ENCODE measurements at regions not wholly inside any gene's neighbourhood (a gene's known extent, or its start where the extent isn't known, plus 50 kb on each side); places are given as distances from the start of the nearest gene placed in this dataset.

DNA sequence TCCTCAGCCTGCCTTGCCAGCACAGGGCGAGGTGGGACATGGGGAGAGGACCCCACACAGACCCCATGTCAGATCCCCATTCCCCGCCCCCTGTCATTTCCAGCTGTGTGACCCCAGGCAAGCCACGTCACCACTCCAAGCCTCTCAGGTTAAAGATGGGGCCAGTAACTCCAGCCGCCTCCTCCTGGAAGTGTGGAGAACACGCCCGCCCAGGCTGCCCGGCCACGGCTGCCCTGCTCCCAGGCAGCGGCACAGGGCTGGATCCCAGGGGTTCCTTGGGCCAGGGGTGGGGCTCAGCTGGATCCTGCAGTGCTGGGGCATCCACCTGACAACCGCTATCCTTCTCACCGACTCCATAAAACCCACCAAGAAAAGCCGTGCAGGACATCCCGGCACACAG is 86.1 kb downstream of the PDGFA start:
- no peak overlapping the region for H3K4me3 ChIP-seq (ENCODE audit: low read depth, low read length)

DNA sequence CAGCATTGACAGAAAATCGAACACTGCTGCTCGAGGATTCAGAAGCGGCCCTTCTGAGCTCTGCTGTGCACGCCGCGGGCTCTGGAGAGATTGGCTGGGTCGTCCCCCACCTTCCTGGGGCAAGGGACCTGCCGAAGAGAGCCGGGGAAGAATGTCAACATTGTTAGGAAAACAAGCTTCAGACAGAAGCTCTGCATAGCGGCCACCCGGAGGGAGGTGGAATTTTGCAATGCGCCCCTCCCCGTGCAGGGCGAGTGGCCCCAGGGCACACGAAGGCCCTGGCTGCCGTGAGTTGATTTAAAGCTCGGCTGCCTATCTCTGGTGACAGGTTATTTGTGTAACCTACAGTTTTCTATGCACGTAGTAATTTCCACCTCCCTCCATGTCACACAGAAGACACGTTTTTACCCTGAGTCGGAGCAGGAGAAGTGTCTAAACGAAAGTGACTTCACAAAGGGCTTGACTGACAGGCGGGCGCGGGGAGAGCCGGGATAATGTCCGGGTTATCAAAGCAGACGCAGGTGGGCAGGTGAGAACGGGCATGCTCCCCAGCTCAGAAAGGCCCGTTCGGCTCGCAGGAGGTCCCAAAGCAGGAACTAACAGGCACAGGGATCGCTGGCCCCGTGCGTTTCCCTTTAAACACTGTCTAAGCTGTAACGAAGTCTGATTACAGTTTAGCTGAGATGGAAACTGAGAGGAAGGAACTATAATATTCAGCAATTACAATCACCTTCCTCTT is 84.6 kb downstream of the PDGFA start:
- in situ Hi-C loops (cut with HindIII; ENCODE audit: low sequenced_read_pairs), result no loop called here
- TF ChIP-seq, protein P1, sequence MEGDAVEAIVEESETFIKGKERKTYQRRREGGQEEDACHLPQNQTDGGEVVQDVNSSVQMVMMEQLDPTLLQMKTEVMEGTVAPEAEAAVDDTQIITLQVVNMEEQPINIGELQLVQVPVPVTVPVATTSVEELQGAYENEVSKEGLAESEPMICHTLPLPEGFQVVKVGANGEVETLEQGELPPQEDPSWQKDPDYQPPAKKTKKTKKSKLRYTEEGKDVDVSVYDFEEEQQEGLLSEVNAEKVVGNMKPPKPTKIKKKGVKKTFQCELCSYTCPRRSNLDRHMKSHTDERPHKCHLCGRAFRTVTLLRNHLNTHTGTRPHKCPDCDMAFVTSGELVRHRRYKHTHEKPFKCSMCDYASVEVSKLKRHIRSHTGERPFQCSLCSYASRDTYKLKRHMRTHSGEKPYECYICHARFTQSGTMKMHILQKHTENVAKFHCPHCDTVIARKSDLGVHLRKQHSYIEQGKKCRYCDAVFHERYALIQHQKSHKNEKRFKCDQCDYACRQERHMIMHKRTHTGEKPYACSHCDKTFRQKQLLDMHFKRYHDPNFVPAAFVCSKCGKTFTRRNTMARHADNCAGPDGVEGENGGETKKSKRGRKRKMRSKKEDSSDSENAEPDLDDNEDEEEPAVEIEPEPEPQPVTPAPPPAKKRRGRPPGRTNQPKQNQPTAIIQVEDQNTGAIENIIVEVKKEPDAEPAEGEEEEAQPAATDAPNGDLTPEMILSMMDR (IDR thresholded peaks at IDR 0.05; ENCODE audit: low read depth, low read length, missing control alignments), result no peak
- no peak overlapping the region for H3K4me3 ChIP-seq (ENCODE audit: low read depth, low read length)
- DNase-seq (ENCODE audit: low read depth), result no peak

More for the DNA sequence above, 86.1 kb downstream of the PDGFA start:
- no peak for DNase-seq (ENCODE audit: low read depth)
- in situ Hi-C loops (cut with HindIII; ENCODE audit: low sequenced_read_pairs), result no loop called here
- TF ChIP-seq, protein P1 (IDR thresholded peaks at IDR 0.05; ENCODE audit: low read depth, low read length, missing control alignments), result no peak

- H3K4me3 ChIP-seq (ENCODE audit: low read depth, low read length), result no peak overlapping the region
- TF ChIP-seq, protein P1 (IDR thresholded peaks at IDR 0.05; ENCODE audit: low read depth, low read length, missing control alignments), result no peak
- DNase-seq (ENCODE audit: low read depth), result no peak
- in situ Hi-C loops (cut with HindIII; ENCODE audit: low sequenced_read_pairs), result no loop called here
These were observed 83.8 kb downstream of the PDGFA start for GRCh38 chr7:435630-436366.

- TF ChIP-seq, protein P1 (IDR thresholded peaks at IDR 0.05; ENCODE audit: low read depth, low read length, missing control alignments), result no peak
- H3K4me3 ChIP-seq (ENCODE audit: low read depth, low read length), result no peak overlapping the region
- no peak for DNase-seq (ENCODE audit: low read depth)
- in situ Hi-C loops (cut with HindIII; ENCODE audit: low sequenced_read_pairs), result no loop called here
These were observed 83.1 kb downstream of the PDGFA start for GRCh38 chr7:436367-437128.

- H3K4me3 ChIP-seq (ENCODE audit: low read depth, low read length), result no peak overlapping the region
- TF ChIP-seq, protein P1 (IDR thresholded peaks at IDR 0.05; ENCODE audit: low read depth, low read length, missing control alignments), result no peak
- in situ Hi-C loops (cut with HindIII; ENCODE audit: low sequenced_read_pairs), result no loop called here
- no peak for DNase-seq (ENCODE audit: low read depth)
These were observed 82.1 kb downstream of the PDGFA start for GRCh38 chr7:437329-438251.
